Islet of Langerhans (tissue), 1 donor: ENCODE measurements at regions not wholly inside any gene's neighbourhood (a gene's known extent, or its start where the extent isn't known, plus 50 kb on each side); places are given as distances from the start of the nearest gene placed in this dataset.

Experiments used
- FAIRE-seq: peaks from one replicate; lab custom pipeline; 2011; peaks lifted over from hg19 to GRCh38; lab: Jason Lieb, UNC

- no peak for FAIRE-seq
These were observed 57.0 kb upstream of the LMX1B start for GRCh38 chr9:126556560-126557250.

- peak; percentile 24 for FAIRE-seq
These were observed 55.6 kb upstream of the LMX1B start for GRCh38 chr9:126558051-126558665.

- FAIRE-seq = no peak
These were observed 54.4 kb upstream of the LMX1B start for GRCh38 chr9:126559296-126559695.

DNA sequence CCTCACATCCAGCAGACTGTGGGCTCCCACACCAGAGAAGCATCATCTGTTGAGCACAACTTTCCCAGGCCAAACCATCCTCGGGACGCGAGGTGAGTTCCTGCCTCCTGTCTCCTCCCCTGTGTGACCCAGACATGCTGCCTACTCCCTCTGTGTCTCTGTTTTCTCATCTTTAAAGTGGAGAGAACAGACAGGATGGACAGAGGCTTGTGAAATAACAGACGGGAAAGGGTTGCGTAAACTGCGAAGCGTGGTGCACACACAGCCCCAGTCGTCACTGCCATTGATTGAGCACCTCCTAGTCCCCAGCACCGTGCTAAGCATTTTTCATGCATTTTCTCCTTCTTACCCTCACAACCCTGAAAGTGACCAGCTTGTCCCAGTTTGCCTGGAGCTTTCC, 52.1 kb upstream of the LMX1B start:
- no peak for FAIRE-seq

GRCh38 chr9:126563556-126563955, 50.2 kb upstream of the LMX1B start:
- FAIRE-seq = no peak
